OCI-LY1 (cell line): ENCODE measurements at regions not wholly inside any gene's neighbourhood (a gene's known extent, or its start where the extent isn't known, plus 50 kb on each side); places are given as distances from the start of the nearest gene placed in this dataset.

Experiments
- EZH2 ChIP-seq: fragments of 200-600 bp; sonication (generic), shearing (Covaris generic); IDR thresholded peaks from 2 replicates; pipeline ENCODE4 v1.8.0; 2017; ENCODE audit warnings: borderline replicate concordance, mixed run types, mild to moderate bottlenecking, antibody characterized with exemption, low read length, moderate library complexity, mixed read lengths
- TF ChIP-seq, protein P1 (sequence below): fragments of 200-600 bp; sonication (generic), shearing (Covaris generic); IDR thresholded peaks from 2 replicates; pipeline ENCODE4 v1.5.1; 2017; ENCODE audit warnings: mild to moderate bottlenecking, antibody characterized with exemption, low read length, moderate library complexity, mixed read lengths

DNA sequence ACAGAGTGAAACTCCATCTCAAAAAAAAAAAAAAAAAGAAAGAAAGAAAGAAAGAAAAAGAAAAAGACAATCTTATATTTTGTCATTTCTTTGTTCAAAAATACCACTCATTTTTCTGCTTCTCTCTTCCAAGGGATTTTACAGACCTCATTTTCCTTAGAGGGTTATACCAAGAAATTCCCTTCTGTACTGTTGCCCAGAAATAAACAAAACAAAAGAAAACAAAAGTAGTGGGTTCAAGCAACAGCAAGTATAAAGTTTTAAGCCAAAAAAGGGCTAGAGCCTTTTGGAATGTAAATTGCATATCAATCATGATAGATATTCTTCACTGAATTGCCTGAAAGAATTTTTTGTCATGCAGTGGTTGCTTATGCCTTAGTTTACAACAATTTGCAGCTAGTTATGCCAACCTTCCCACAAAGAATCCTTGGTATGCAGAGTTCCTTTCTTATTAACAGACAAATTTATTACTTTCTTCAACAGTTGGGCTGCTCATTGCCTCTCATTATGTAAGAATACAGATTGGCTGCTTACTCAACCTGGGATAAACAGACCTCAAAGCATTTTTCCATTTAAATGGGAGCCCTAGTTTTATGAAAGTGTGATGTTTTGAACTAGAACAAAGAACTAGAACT, 129.1 kb upstream of the PPFIA2 start:
- TF ChIP-seq, protein P1, sequence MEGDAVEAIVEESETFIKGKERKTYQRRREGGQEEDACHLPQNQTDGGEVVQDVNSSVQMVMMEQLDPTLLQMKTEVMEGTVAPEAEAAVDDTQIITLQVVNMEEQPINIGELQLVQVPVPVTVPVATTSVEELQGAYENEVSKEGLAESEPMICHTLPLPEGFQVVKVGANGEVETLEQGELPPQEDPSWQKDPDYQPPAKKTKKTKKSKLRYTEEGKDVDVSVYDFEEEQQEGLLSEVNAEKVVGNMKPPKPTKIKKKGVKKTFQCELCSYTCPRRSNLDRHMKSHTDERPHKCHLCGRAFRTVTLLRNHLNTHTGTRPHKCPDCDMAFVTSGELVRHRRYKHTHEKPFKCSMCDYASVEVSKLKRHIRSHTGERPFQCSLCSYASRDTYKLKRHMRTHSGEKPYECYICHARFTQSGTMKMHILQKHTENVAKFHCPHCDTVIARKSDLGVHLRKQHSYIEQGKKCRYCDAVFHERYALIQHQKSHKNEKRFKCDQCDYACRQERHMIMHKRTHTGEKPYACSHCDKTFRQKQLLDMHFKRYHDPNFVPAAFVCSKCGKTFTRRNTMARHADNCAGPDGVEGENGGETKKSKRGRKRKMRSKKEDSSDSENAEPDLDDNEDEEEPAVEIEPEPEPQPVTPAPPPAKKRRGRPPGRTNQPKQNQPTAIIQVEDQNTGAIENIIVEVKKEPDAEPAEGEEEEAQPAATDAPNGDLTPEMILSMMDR, result no peak
- no peak for TF ChIP-seq EZH2
